Astrocyte of the spinal cord (primary cell): ENCODE measurements at regions not wholly inside any gene's neighbourhood (a gene's known extent, or its start where the extent isn't known, plus 50 kb on each side); places are given as distances from the start of the nearest gene placed in this dataset.
A peak's percentile ranks its signal among the peaks of the same experiment; 100 is the strongest.

Source experiments
- DNase-seq: peaks from one replicate; pipeline ENCODE4 v3.0.0; 2011; ENCODE audit warnings: low read depth, low spot score
- H3K4me3 ChIP-seq: 2 replicates; pipeline ENCODE4 v1.5.1; 2011; ENCODE audit warnings: low read depth, mild to moderate bottlenecking, low read length, moderate library complexity
- CTCF ChIP-seq: IDR thresholded peaks from 2 replicates; pipeline ENCODE4 v1.5.1; 2012; ENCODE audit warnings: low read depth, mild to moderate bottlenecking, low read length, inconsistent platforms
- in situ Hi-C: cut with HindIII; loops from 2 replicates; pipeline ENCODE4 v1.10.0; 2017; ENCODE audit warnings: low sequenced_read_pairs

GRCh38 chr4:174170091-174170490 is 113.4 kb downstream of the FBXO8 start:
- no peak for TF ChIP-seq CTCF
- in situ Hi-C loops = no loop called here
- H3K4me3 ChIP-seq = no peak overlapping the region
- DNase-seq = no peak

GRCh38 chr4:174157106-174157607 is 126.3 kb downstream of the FBXO8 start:
- in situ Hi-C loops = no loop called here
- DNase-seq = no peak
- no peak for TF ChIP-seq CTCF
- H3K4me3 ChIP-seq = no peak overlapping the region

- DNase-seq = peak; percentile 58
- TF ChIP-seq CTCF = peak; percentile 68
- H3K4me3 ChIP-seq = no peak overlapping the region
- in situ Hi-C loops = no loop called here
Observed at GRCh38 chr4:174156239-174156826, 127.1 kb downstream of the FBXO8 start.

- DNase-seq = peak; percentile 74
- no peak for TF ChIP-seq CTCF
- H3K4me3 ChIP-seq = peak overlapping the region; percentile 8
- in situ Hi-C loops = no loop called here
Observed at GRCh38 chr4:174154215-174154854, 129.1 kb downstream of the FBXO8 start.

- no peak for TF ChIP-seq CTCF
Observed at GRCh38 chr4:174152717-174153466, 130.6 kb downstream of the FBXO8 start.

GRCh38 chr4:174147863-174148262 is 135.6 kb downstream of the FBXO8 start:
- in situ Hi-C loops = no loop called here
- TF ChIP-seq CTCF = no peak
- no peak for DNase-seq
- no peak overlapping the region for H3K4me3 ChIP-seq

More at GRCh38 chr4:174152717-174153466, 130.6 kb downstream of the FBXO8 start:
- in situ Hi-C loops = no loop called here
- H3K4me3 ChIP-seq = no peak overlapping the region
- DNase-seq = no peak
